T-helper 1 cell treated with Interleukin-12 subunit alpha and Interleukin-12 subunit beta and Interleukin-4 antibody, amounts not matched to agents 30 ng/mL and 1 ng/mL, for 36 hours (primary cell): ENCODE measurements at regions not wholly inside any gene's neighbourhood (a gene's known extent, or its start where the extent isn't known, plus 50 kb on each side); places are given as distances from the start of the nearest gene placed in this dataset.
"Not testable (repeated sequence)": the region's sequence is repeated elsewhere in the genome, so short reads cannot be mapped to it uniquely, and the experiment has no call there.

Source experiments
- intact Hi-C: fragments of 100-400 bp; cut with micrococcal nuclease; formaldehyde crosslinking; loops from one replicate; pipeline ENCODE4 v1.15.1; 2024

DNA sequence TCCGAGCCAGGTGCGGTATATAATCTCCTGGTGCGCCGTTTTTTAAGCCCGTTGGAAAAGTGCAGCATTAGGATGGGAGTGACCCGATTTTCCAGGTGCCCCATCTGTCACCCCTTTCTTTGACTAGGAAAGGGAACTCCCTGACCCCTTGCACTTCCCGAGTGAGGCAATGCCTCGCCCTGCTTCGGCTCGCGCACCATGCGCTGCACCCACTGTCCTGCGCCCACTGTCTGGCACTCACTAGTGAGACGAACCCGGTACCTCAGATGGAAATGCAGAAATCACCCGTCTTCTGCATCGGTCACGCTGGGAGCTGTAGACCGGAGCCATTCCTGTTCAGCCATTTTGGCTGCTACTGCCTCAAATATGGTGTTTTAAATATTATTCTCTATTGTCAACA is 198.0 kb downstream of the MEIS1 start:
- intact Hi-C loops, result not testable (repeated sequence)

DNA sequence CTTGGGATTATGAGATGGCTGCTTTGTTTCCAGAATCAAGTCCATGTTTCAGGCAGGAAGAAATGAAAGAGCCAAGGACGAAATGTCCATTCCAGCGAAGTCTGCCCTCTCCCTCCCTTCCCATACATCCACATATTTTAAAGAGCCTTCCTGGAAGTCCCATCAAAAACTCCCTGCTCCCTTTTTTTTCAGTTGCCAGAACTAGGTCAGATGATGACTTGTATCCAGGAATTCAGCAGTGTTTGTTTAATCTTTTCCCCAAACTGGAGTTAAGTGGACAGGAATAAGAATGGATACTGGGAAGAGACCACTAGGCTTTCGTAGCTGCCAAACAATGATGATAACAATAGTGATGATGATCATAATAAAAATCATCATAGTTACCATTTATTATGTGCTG is 198.7 kb downstream of the MEIS1 start:
- intact Hi-C loops, result no loop called here

DNA sequence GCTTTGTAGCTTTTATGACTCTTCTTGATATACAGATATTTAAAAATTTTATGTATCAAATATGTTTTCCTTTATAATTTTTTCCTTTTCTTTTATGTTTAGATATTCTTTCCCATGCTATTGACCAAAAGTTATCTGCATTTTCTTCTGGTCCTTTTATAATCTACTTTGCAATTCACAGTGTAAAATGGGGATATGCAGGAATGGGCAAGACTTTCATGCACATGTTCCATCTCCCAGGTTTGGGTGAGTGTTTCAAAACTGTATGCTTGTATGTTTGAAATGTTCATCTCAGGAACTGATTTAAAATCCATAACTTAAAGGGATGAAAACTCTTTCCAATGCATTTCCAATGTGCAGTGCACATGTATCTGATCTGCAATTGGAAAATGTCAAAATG is 199.9 kb downstream of the MEIS1 start:
- intact Hi-C loops, result no loop called here

DNA sequence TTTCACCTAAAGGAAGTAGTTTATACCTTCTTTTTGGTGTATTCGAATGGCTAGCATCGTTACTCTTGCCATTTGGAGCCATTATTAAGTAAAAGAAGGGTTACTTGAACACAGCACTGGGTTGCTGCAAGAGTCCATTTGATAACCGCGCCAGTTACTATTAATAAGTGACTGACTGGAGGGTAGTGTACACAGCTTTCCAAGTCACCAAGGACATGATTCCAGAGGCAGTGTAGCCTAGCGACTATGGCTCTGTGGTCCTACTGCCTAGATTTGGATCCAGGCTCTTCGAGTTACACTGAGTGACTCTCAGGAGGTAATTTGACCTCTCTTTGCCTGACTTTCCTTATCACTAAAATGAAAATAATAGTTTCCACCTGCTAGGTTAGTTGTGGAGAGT is 206.8 kb downstream of the MEIS1 start:
- intact Hi-C loops, result no loop called here

DNA sequence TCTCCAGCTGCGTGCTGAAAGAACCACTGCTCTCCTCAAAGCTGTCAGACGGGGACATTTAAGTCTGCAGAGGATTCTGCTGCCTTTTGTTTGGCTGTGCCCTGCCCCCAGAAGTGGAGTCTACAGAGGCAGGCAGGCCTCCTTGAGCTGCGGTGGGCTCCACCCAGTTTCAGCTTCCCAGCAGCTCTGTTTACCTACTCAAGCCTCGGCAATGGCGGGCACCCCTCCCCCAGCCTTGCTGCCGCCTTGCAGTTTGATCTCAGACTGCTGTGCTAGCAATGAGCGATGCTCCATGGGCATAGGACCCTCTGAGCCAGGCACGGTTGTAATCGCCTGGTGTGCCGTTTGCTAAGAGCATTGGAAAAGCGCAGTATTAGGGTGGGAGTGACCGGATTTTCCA is 213.2 kb downstream of the MEIS1 start:
- intact Hi-C loops, result not testable (repeated sequence)

DNA sequence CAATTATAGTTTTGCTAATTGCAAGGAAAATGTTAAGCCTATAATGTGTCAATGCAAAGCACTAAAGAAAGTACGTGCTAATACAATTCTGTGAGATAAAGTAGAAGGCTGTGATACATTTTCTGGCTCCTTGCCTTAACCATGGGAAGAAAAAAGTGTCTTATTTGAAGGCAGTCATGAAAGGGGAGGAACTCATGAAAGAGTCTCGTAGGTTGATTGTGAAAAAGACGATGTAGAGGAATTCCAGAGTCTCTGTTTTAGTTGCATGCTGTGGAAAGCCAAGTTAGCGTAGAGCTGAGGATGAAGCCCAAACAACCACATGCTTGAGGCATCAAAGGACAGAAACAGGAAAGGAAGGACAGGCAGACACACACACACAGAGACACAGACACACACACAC is 214.1 kb downstream of the MEIS1 start:
- intact Hi-C loops, result no loop called here

DNA sequence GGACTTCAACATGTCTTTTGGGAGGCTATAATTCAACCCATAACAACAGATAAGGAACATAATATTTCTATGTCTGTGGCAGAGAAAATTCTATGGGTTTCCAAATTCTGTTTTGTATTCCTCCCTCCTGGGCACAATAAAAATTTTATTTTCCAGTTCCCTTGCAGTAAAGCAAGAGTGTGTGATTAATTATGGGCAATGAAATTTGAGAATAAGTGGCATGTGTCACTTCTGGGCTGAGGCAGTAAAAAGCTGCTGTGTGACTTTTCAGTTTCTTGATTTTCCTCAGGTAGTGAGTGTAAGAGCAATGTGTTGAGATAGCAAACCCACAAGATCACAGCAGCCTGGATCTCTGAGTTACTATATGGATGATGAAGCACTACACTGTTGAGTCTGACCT is 216.4 kb downstream of the MEIS1 start:
- intact Hi-C loops, result no loop called here

DNA sequence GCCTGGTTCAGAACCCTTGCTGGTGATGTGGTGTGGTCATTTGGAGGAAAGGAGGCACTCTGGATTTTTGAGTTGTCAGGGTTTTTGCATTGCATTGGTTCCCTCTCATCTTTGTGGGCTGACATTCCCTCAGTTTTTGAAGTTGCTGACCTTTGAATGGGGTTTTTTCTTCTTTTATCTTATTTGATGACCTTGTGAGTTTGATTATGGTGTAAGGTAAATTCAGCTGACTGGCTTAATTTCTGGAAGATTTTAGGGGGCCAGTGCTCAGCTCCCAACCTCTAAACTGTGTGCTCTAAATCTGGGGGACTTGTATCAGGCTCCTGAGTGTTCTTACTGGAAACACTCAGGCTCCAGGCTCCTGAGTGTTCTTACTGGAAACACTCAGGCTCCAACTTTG is 225.9 kb downstream of the MEIS1 start:
- intact Hi-C loops, result no loop called here

DNA sequence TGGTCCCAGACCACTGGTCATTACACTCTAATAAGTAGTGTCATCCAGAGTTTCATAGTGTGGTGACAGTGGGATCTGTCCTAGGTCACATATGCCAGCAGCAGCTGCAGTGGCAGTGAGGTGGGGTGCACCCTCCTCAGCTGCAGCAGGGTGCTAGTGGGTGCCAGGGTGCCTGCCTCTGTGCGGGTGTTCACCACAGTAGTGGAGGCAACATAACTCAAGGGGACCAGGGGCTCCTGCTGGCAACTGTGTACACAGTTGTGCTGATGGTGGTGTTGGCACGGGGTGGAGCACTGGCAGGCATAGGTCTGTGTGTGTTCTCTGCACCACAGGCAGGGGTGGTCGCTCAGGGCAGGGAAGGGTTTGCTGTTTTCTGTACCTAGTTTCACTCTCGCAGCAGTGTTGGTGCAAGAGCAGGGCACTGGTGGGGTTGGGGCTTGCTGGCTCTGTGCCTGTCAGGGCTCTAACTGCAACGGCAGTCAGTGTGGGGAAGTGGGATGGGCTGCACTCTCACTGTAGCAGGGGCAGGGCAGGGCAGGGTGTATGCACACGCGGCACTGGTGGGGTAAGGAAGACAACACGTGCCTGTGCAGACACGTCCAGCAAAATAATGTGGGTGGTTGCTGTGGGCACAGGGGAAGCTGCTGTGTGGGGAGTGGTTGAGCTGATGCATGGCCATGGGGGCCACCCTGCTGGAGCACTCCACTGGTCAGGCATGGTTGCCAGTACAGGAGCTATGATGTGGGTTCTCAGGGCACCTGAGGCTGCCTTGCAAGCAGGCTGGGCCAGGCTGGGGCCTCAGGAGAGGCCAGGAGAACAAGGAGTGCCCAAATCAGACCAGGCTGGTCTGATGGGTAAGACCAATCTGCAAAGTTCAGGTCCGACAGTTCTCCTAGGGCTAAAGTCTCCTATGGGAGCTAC is 226.6 kb downstream of the MEIS1 start:
- intact Hi-C loops, result no loop called here

DNA sequence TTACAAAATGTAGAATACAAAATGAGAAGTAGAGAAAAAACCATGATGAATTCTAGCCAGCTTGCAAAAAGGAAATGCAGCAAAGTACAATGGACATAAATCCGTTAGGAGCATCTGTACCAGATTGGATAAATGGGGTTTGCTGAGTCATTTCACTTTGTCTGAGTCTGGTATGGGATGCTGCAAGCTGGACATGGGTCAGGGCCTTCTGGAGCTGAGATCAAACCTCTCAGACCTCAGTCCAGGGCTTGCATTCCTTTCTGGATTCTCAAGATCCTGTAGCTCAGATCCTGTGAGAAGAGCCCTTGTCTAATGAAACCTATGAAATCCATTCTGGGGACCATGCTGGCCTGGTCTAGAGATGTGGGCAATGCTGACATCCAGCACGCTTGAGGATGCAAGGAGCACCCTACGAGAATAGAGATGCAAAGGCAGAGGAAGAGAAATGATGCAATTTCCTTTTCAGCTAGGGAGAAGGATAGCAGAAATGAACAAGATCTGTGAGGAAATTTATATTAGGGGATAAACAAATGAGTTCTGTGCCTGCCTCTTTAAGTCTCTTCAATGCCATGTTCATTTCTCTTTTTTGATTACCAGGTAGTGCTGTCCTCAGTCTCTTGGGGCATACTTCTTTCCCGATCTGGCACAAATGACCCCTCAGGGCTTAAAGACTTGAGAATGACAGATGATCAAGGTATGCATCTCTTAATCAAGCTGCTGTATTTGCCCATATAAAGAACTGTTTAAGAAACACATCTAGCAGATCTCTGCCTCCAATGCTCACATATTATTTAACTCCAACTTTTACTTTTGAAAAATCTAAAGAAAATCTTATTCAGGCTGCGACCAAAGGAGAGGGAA is 230.4 kb downstream of the MEIS1 start:
- intact Hi-C loops, result no loop called here

DNA sequence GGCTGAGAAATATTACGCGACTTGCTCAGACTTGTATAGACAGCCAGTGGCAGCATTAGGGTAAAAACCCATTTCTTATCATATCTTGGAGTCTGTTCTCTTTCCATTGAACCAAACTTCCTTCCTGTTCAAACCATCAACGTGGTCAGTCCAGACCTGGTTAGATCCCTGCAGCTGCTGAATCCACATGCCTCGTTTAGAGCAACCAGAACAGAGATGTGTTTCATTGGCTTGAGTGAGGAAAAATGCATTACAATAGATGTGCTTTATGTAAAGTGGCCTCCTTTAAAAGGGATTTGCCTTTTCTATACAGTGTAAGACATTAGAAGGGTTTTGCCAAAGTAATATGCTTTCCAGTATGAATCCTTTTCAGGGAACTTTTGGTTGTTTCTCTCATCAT is 232.4 kb downstream of the MEIS1 start:
- intact Hi-C loops, result no loop called here

DNA sequence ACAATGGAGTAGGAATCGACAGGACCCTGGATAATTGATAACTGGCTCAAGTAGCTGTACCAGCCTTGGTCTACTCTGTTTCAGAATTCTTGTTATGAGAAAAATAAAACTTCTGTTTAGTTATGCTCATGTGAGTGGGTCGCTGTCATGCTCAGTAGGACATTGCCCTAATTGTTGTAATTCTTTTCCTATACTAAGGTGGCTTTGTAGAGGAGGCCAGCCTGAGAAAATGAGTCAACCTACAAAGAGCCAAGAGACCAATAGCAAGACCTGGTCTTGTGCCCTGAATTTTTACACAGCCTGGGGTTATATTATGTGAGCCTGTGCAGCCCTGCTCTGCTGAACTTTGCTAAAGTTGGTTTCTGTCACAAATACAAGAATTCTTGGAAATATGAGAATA is 238.4 kb downstream of the MEIS1 start:
- intact Hi-C loops, result no loop called here

DNA sequence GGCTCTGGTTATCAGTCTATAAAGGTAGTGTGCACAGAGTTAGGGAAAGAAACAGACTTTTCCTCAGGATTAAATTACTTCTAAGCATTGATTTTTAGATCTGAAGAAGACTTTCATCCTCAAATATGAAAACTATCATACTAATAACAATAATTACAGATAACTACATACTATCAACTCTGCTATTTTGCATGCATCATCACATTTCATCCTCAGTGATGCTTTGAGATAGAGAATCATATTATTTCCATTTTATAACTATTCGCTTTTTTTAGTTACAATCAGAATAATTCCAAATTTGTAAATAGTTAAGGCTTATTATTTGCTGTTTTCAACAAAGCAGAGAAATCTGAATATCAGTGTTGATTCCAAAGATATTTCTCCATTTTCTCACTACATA is 239.2 kb downstream of the MEIS1 start:
- intact Hi-C loops, result no loop called here

DNA sequence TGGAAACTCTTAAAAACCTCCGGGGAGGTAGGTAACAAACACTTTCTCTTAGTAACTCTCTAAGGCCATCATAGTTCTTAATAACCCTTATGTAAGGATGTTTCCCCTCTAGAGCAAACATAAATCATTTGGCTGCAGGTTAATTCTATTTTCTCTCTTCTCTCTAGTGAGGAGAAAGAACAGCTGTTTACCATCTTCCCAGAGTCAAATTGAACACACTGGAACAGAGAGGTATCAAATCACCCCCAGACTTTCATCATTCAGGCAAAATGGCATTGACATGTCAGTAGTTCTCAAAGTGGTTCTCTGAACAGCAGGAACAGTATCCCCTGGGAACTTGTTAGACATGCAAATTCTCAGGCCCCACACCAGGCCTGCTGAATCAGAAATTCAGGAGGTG is 240.7 kb downstream of the MEIS1 start:
- intact Hi-C loops, result no loop called here

DNA sequence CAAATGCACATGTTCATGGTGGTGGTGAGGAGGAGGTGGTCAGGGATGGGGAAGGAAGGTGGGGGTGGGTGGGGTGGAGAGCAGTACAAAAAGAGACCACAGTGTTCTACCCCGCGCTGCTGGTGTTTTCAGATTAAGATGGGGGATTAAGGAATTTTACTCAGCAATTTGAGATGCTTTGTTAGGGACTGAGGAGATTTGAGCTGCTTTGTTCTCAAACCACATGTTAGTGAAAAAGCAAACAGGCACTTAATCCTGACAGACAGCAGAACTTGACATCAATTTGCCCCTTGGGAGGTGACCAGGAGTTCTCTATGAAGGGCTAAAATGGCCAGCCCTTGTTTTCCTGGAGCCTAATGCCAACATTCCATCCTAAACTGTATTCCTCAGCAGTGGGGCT is 244.5 kb downstream of the MEIS1 start:
- intact Hi-C loops, result no loop called here

DNA sequence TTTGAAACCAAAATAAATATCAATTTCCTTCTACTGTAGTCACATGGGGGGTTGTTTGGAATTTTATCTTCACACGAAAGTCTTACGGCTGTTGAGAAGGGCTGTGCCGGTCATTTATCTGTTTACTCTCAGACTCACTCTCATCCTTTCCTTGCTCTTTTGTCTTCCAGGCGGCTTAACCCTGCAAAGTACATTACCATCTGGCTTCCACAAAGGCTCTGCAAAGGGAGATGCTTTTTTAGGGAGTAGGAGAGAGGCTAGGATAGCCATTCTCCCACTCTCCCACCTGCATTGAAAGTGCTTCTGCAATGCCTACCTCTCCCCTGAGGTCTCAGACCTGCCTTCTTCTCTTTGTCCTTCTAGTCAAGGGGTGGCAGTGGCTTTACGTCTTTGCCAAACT is 247.6 kb downstream of the MEIS1 start:
- intact Hi-C loops, result no loop called here

DNA sequence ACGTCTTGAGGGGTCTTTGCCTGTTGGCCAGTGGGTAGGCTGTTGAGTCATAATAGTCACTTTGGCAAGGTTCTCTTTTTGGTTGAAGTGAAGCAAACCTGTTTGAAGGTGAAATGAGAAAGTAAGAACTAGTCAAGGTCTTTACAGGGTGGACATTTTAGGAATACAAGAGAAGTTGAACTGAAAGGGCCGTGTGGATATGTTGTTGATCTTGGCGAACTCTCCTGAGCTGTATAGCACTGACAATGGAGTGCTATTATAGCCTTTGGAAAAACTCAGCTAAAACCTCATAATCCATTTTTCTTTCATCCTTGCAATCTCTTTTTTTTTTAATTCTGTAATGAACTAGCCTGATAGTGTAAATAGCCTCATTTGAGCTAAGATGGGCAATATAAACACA is 248.1 kb downstream of the MEIS1 start:
- intact Hi-C loops, result no loop called here

DNA sequence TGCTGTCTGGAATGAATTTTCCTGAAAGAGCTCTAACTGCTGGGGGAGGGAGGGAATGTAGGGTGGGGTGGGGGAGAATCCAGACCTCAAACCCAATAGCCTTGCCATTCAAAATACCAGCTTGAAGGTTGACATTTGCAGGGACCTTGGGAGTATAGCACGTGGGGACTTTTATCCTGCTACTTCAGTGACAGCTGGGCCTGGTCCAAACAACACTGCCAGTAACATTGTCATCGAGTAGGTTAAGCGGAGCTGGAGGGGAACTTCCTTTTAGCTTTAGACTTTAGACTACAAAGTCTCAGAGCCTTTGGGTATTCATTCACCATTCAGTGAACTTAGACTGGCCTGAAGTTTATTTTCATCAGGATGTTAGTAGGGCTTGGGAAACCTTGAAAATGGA is 248.7 kb downstream of the MEIS1 start:
- intact Hi-C loops, result no loop called here

DNA sequence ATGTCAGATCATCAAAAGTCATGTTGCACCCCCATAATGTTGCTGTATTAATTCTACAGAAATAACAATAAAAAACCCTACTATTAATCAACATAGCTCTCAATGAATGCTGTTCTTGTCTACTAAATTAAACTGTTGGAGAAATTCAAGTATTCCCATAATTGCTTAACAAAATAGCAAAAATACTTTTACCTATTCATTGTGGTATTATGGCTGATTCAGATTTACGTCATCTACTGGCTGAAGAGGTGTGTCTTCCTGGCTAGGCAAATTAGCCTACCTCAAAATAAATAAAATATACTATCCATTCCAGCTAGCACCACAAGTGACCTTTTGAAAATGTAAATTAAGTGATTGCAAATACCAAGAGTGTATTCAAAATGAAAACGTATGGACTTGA is 249.4 kb downstream of the MEIS1 start:
- intact Hi-C loops, result no loop called here

DNA sequence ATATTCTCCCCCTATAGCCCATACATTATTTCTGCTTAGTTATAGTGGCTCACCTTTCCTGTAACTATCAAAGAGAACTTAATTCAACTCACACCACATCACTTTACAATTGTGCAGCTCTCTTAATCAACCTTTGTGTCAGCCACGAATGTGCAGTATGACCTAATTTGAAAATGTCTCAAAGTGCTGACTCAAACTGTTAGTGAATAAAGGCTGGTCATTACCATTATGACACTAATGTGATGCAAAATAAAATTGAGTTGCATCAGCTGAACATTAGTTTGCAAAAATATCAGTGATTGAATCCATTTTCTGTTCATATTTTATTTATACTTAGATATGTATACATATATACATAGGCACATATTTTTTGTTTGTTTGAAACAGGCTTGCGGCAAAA is 251.8 kb downstream of the MEIS1 start:
- intact Hi-C loops, result no loop called here

DNA sequence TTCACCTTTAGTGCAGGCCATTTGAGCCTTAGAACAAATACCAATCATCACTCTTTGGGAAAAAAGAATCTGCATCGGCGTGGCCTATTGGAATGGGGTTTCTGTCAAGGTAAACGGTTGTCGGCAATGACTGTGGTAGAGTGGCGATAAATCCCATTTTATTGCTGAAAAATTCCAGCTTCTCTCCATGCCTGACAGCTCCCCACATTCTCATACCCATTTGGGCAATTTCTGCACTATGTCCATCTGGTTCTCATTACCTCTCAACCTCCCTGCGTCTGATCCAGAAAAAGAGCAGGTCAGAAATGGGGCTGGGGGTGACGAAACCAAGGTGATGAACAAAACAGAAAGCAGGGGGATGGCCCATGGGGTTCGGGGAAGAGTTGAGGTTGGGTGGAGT is 254.0 kb downstream of the MEIS1 start:
- intact Hi-C loops, result no loop called here

DNA sequence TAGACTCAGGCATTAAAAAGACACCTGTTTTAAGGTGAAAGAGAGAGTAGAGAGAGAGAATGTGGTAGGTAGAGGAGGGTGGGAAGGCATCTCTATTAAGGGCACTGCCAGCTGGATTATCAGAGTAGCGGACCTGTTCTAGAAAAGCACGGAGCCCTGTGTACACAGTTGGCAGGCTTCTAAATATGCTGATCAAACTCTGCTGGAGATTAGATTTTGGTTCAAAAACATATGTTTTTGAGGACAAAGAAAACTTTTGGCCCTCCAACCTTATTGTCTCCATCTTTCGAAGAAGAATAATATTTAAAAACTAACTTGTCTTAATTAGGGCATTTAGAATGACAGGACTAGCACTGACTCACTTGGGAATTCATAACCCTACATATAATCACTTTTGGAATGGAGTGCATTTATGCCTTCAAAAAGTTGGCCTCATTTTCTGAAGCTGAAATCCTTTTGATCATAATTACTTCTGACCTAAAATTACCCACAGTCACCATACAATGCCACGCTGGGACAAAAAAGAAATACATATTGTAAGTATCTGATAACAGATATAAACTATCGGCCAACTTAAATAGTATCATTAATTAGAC is 254.6 kb downstream of the MEIS1 start:
- intact Hi-C loops, result no loop called here
